SJSA1 (cell line): ENCODE measurements at regions not wholly inside any gene's neighbourhood (a gene's known extent, or its start where the extent isn't known, plus 50 kb on each side); places are given as distances from the start of the nearest gene placed in this dataset.
A peak's percentile ranks its signal among the peaks of the same experiment; 100 is the strongest.
"Not testable (repeated sequence)": the region's sequence is repeated elsewhere in the genome, so short reads cannot be mapped to it uniquely, and the experiment has no call there.

Source experiments
- DNase-seq, 2 experiments: peaks; one replicate each; pipeline ENCODE4 v3.0.0-alpha.2; 2015 to 2020; ENCODE audit warnings: low spot score in 2 of 2, low read depth in 1 of 2
- H3K27ac ChIP-seq: fragments of 250-450 bp; sonication (Bioruptor Pico); 2 replicates; pipeline ENCODE4 v1.5.1; 2020; ENCODE audit warnings: mild to moderate bottlenecking, moderate library complexity
- H3K27me3 ChIP-seq: fragments of 250-450 bp; sonication (Bioruptor Pico); replicated peaks from 2 replicates; pipeline ENCODE4 v1.5.1; 2020; ENCODE audit warnings: mild to moderate bottlenecking, moderate library complexity
- H3K36me3 ChIP-seq: fragments of 250-450 bp; sonication (Bioruptor Pico); 2 replicates; pipeline ENCODE4 v1.5.1; 2020; ENCODE audit warnings: mild to moderate bottlenecking
- H3K4me1 ChIP-seq: fragments of 250-450 bp; sonication (Bioruptor Pico); replicated peaks from 2 replicates; pipeline ENCODE4 v1.6.1; 2021; ENCODE audit warnings: mild to moderate bottlenecking
- H3K4me3 ChIP-seq: fragments of 250-450 bp; sonication (Bioruptor Pico); 2 replicates; pipeline ENCODE4 v1.5.1; 2020; ENCODE audit warnings: mild to moderate bottlenecking
- H3K9me3 ChIP-seq: fragments of 250-450 bp; sonication (Bioruptor Pico); replicated peaks from 2 replicates; pipeline ENCODE4 v1.5.1; 2020; ENCODE audit warnings: mild to moderate bottlenecking

DNA sequence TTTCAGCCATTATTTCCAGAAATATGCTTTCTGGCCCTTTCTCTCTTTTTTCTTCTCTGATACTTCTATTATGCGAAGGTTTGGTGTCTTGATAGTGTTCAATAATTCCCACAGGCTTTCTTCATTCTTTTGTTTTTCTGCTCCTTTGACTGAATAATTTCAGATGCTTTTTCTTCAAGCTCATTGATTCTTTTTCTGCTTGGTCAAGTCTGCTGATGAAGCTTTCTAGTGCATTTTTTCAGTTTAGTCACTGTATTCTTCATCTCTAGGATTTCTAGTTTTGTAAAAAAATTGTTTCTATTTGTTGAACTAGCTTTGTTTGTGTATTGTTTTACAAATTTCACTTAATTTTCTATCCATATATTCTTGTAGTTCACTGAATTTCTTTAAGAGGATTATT lies 304.0 kb upstream of the TARS1 start:
- Histone ChIP-seq H3K9me3 (no peaks in the 10 kb centered on the region; the same call in 1 of the 2 replicates), H3K27ac (no peak overlapping the region), H3K4me3 (no peak overlapping the region), H3K27me3 (no peaks in the 10 kb centered on the region), H3K4me1 (no peaks in the 10 kb centered on the region), H3K36me3 (no peaks in the 10 kb centered on the region)
- DNase-seq, result no peak

- not testable (repeated sequence) for H3K4me1 ChIP-seq, H3K27me3 ChIP-seq, H3K27ac ChIP-seq, DNase-seq, H3K4me3 ChIP-seq, H3K36me3 ChIP-seq, H3K9me3 ChIP-seq
These were observed 302.6 kb upstream of the TARS1 start for GRCh38 chr5:33138145-33138544.

DNA sequence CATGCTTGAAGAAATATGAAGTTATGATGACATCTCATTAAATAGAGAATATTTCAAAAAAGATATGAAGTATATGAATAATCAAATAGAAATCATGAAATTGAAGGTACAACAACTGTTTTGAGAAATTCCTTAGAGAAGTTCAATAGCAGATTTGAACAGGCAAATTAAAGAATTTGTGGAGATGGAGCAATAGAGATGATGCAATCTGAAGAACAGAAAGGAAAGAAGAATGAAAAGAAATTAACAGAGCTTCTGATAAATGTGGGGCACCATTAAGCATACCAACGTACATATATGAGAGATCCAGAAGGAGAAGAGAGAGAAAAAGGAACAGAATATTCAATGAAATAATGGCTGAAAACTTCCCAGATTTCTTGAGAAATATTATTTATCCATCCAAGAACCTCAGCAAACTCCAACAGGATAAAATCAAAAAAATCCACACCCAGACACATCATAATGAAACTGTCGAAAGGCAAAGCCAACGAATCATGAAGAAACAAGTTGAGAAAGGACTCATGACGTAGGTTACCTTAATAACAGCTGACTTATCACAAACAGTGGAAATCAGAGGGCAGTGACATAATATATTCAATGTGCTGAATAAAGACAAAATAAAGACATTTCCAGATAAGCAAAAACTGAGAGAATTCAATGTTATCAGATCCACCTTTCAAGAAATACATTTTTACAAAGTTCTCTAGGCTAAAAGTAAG lies 297.2 kb upstream of the TARS1 start:
- DNase-seq, result no peak
- Histone ChIP-seq H3K27me3 (no peaks in the 10 kb centered on the region), H3K36me3 (no peaks in the 10 kb centered on the region), H3K9me3 (no peaks in the 10 kb centered on the region), H3K4me1 (peaks cover 25% of the 10 kb centered on the region), H3K4me3 (no peak overlapping the region), H3K27ac (no peak overlapping the region)

DNA sequence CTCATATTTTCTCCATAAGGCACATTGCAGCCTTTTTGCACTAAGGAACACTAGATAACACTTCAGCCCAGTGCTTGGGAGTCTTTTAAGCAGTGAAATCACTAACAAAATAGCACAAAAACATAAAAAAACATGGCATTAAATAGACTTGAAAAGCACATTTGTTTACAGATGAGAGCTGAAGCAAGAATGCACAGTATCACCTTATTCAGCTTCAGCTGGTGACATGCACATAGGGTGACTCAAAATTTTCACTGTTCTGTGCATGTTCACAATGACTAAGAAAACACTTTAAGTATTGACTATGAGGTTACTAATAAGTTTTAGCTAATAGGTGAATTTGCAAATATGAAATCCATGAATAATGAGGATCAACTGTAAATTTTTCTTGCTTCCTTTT lies 293.9 kb upstream of the TARS1 start:
- H3K4me3 ChIP-seq, result no peak overlapping the region
- no peaks in the 10 kb centered on the region for H3K9me3 ChIP-seq
- H3K27ac ChIP-seq, result peak overlapping the region; percentile 91
- H3K36me3 ChIP-seq, result no peaks in the 10 kb centered on the region
- H3K4me1 ChIP-seq, result peaks cover 30% of the 10 kb centered on the region
- DNase-seq, result peak in 1 of 2 experiments; percentile 11
- no peaks in the 10 kb centered on the region for H3K27me3 ChIP-seq

DNA sequence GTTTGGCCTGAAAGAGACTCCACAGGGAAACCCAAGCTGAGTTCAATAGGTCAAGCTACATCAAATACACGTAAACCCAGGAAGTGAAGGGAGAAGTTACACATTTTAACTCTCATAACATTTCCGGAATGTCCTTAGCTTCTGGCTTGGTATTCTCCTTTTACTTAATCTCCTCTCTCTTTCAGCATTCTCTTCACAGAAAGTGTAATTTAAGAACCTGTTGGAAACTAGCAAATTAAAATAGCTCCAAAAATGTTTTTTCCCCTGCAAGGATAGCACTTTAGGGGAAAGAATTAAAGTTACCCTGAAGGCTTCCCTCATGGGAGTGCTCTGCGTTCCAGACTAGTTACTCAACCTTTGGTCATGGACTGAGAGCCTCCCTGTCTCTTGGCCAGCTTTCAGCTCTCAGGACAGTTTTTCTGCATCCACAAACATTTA lies 292.7 kb upstream of the TARS1 start:
- Histone ChIP-seq H3K27me3 (no peaks in the 10 kb centered on the region), H3K36me3 (no peaks in the 10 kb centered on the region), H3K4me3 (no peak overlapping the region), H3K4me1 (peaks cover 30% of the 10 kb centered on the region), H3K9me3 (no peaks in the 10 kb centered on the region), H3K27ac (peak overlapping the region; percentile 91)
- peak; percentile 65 to 75 for DNase-seq

- no peaks in the 10 kb centered on the region for H3K27me3 ChIP-seq
- DNase-seq, result no peak
- peaks cover 8% of the 10 kb centered on the region for H3K4me1 ChIP-seq
- no peak overlapping the region for H3K4me3 ChIP-seq
- H3K36me3 ChIP-seq, result no peaks in the 10 kb centered on the region
- no peaks in the 10 kb centered on the region for H3K9me3 ChIP-seq
- H3K27ac ChIP-seq, result no peak overlapping the region
These were observed 287.4 kb upstream of the TARS1 start for GRCh38 chr5:33153372-33153771.

DNA sequence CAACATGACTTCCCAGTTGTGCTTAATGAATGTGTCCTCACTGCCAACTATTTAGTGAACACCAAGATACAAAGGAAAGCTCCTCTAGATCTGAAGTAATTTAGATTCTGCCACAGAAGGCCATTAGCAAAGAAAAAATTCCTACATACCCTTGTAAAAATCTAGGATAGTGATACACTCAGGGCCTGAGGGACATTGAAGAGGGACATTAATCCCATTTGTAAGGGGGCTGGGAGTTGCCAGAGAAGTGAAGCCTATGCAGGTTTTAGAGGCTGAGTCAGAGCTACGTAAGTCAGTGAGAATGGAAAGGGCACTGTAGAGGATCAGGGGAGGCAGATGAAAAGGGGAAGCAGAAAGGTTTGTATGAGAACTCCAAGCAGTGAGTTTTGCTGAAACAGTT lies 286.9 kb upstream of the TARS1 start:
- H3K27me3 ChIP-seq, result no peaks in the 10 kb centered on the region
- no peaks in the 10 kb centered on the region for H3K36me3 ChIP-seq
- H3K4me1 ChIP-seq, result peaks cover 3% of the 10 kb centered on the region
- H3K27ac ChIP-seq, result no peak overlapping the region
- no peak overlapping the region for H3K4me3 ChIP-seq
- no peaks in the 10 kb centered on the region for H3K9me3 ChIP-seq
- DNase-seq, result no peak

GRCh38 chr5:33160871-33161270 lies 279.9 kb upstream of the TARS1 start:
- Histone ChIP-seq H3K9me3 (no peaks in the 10 kb centered on the region), H3K27ac (no peak overlapping the region), H3K27me3 (no peaks in the 10 kb centered on the region), H3K4me1 (no peaks in the 10 kb centered on the region), H3K36me3 (no peaks in the 10 kb centered on the region), H3K4me3 (no peak overlapping the region)
- DNase-seq, result no peak

DNA sequence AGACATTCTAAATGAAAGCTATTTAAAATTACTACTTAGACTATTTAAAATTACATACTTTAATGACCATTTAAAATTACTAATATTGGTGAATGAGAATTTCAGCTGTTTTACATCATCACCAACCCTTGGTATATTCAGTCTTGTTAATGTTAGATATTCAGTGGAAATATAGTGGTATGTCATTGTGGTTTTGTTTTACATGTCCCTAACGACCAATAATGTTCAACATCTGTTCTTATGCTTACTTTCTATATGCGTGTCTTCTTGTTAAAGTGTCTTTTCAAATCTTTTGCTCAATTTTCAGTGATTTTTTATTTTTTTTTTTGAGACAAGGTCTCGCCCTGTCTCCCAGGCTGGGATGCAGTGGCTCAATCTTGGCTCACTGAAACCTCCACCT lies 279.3 kb upstream of the TARS1 start:
- no peak overlapping the region for H3K27ac ChIP-seq
- no peaks in the 10 kb centered on the region for H3K9me3 ChIP-seq
- no peaks in the 10 kb centered on the region for H3K4me1 ChIP-seq
- no peaks in the 10 kb centered on the region for H3K27me3 ChIP-seq
- no peak overlapping the region for H3K4me3 ChIP-seq
- no peak for DNase-seq
- H3K36me3 ChIP-seq, result no peaks in the 10 kb centered on the region

GRCh38 chr5:33162057-33162456 lies 278.7 kb upstream of the TARS1 start:
- H3K27ac ChIP-seq, result no peak overlapping the region
- no peaks in the 10 kb centered on the region for H3K36me3 ChIP-seq
- H3K9me3 ChIP-seq, result no peaks in the 10 kb centered on the region
- no peaks in the 10 kb centered on the region for H3K27me3 ChIP-seq
- no peaks in the 10 kb centered on the region for H3K4me1 ChIP-seq
- no peak for DNase-seq
- no peak overlapping the region for H3K4me3 ChIP-seq

- no peak overlapping the region for H3K4me3 ChIP-seq
- no peak for DNase-seq
- no peaks in the 10 kb centered on the region for H3K36me3 ChIP-seq
- no peaks in the 10 kb centered on the region for H3K27me3 ChIP-seq
- H3K4me1 ChIP-seq, result no peaks in the 10 kb centered on the region
- no peak overlapping the region for H3K27ac ChIP-seq
- H3K9me3 ChIP-seq, result no peaks in the 10 kb centered on the region
These were observed 274.2 kb upstream of the TARS1 start for GRCh38 chr5:33166522-33166921.

DNA sequence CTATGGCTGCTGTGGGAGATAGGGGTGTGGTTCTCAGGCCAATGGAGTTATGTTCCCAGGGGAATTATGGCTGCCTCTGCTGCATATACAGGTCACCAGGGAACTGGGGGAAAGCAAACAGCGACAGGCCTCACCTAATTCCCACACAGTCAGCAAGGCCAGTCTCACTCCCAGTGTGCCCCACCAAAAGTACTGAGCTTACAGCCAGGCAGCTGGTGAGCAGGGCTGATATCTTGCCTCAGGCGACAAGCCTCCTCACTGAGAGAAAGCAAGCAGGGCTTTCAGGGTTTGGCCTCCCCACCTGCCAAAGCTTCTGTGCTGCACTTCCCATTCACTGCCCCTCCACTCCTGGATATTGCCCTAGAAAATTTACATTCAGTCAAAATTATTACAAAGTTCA lies 273.8 kb upstream of the TARS1 start:
- Histone ChIP-seq H3K36me3 (no peaks in the 10 kb centered on the region), H3K27ac (no peak overlapping the region), H3K4me3 (no peak overlapping the region), H3K9me3 (no peaks in the 10 kb centered on the region), H3K4me1 (no peaks in the 10 kb centered on the region), H3K27me3 (no peaks in the 10 kb centered on the region)
- no peak for DNase-seq

DNA sequence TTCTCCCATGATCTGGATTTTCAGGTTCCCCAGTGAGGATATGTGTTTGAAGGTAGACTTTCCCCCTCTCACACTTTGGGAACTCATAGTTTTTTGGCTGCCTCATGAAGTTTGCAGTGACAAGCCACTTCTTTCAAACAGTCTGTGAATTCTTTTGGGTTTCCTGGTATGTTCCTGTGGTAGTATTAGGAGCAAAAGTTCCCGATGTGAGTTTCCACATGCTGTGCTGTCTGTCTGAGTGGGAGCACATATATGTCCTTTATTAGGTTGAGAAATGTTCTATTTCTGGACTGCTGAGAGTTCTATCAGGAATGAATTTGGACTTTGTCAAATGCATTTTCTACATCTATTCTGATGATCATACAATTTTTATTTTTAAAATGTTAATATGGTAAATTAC lies 273.2 kb upstream of the TARS1 start:
- no peaks in the 10 kb centered on the region for H3K4me1 ChIP-seq
- H3K27ac ChIP-seq, result no peak overlapping the region
- no peaks in the 10 kb centered on the region for H3K9me3 ChIP-seq
- H3K27me3 ChIP-seq, result no peaks in the 10 kb centered on the region
- H3K36me3 ChIP-seq, result no peaks in the 10 kb centered on the region
- DNase-seq, result no peak
- no peak overlapping the region for H3K4me3 ChIP-seq

GRCh38 chr5:33170411-33170810 lies 270.4 kb upstream of the TARS1 start:
- no peak overlapping the region for H3K4me3 ChIP-seq
- no peaks in the 10 kb centered on the region for H3K4me1 ChIP-seq
- H3K9me3 ChIP-seq, result no peaks in the 10 kb centered on the region
- H3K27me3 ChIP-seq, result no peaks in the 10 kb centered on the region
- no peak overlapping the region for H3K27ac ChIP-seq
- no peak for DNase-seq
- H3K36me3 ChIP-seq, result no peaks in the 10 kb centered on the region

GRCh38 chr5:33174383-33174782 lies 266.4 kb upstream of the TARS1 start:
- no peaks in the 10 kb centered on the region for H3K9me3 ChIP-seq
- no peak overlapping the region for H3K27ac ChIP-seq
- H3K4me3 ChIP-seq, result no peak overlapping the region
- H3K36me3 ChIP-seq, result no peaks in the 10 kb centered on the region
- no peaks in the 10 kb centered on the region for H3K27me3 ChIP-seq
- DNase-seq, result no peak
- no peaks in the 10 kb centered on the region for H3K4me1 ChIP-seq
